HEK293T (cell line): ENCODE measurements at regions not wholly inside any gene's neighbourhood (a gene's known extent, or its start where the extent isn't known, plus 50 kb on each side); places are given as distances from the start of the nearest gene placed in this dataset.

Source experiments
- CTCF ChIA-PET: fragments of 350-600 bp; formaldehyde crosslinking; extraction: SDS; loops from one replicate; lab custom pipeline; 2021; ENCODE audit warnings: antibody characterized with exemption, inconsistent platforms; lab: Yijun Ruan, JAX
- POLR2A ChIA-PET: fragments of 350-600 bp; formaldehyde crosslinking; extraction: SDS; loops from one replicate; lab custom pipeline; 2020; ENCODE audit warnings: antibody characterized with exemption, inconsistent platforms; lab: Yijun Ruan, JAX
- DNase-seq: peaks from one replicate; pipeline ENCODE4 v3.0.0; 2012; ENCODE audit warnings: mixed read lengths; ENCODE audit errors: extremely low spot score
- ARNT ChIP-seq: fragments of 450-650 bp; IDR thresholded peaks from 2 replicates; pipeline ENCODE4 v1.6.1; 2017; ENCODE audit warnings: mild to moderate bottlenecking
- BHLHE40 ChIP-seq: fragments of 450-650 bp; IDR thresholded peaks from 2 replicates; pipeline ENCODE4 v1.6.1; 2016; ENCODE audit warnings: mild to moderate bottlenecking, moderate library complexity, borderline replicate concordance
- CTBP1 ChIP-seq: fragments of 450-650 bp; IDR thresholded peaks from 2 replicates; pipeline ENCODE4 v1.6.1; 2016; ENCODE audit warnings: borderline replicate concordance
- ELF4 ChIP-seq: fragments of 450-650 bp; IDR thresholded peaks from 2 replicates; pipeline ENCODE4 v1.6.1; 2017; ENCODE audit warnings: antibody characterized with exemption
- FOXA1 ChIP-seq: fragments of 450-650 bp; IDR thresholded peaks from 2 replicates; pipeline ENCODE4 v1.6.1; 2016; ENCODE audit warnings: mild to moderate bottlenecking
- FOXK2 ChIP-seq: fragments of 450-650 bp; IDR thresholded peaks from 2 replicates; pipeline ENCODE4 v1.6.1; 2016; ENCODE audit warnings: mild to moderate bottlenecking
- FOXM1 ChIP-seq: fragments of 450-650 bp; IDR thresholded peaks from 2 replicates; pipeline ENCODE4 v1.6.1; 2017; ENCODE audit warnings: mild to moderate bottlenecking, borderline replicate concordance
- HDGF ChIP-seq: fragments of 450-650 bp; IDR thresholded peaks from 2 replicates; pipeline ENCODE4 v1.6.1; 2017; ENCODE audit warnings: antibody characterized with exemption, borderline replicate concordance
- L3MBTL2 ChIP-seq: fragments of 450-650 bp; conservative IDR thresholded peaks from 2 replicates; pipeline ENCODE4 v1.6.1; 2016; ENCODE audit warnings: mild to moderate bottlenecking
- LEF1 ChIP-seq: fragments of 450-650 bp; IDR thresholded peaks from 2 replicates; pipeline ENCODE4 v1.6.1; 2017; ENCODE audit warnings: mild to moderate bottlenecking, borderline replicate concordance
- NFRKB ChIP-seq: fragments of 450-650 bp; IDR thresholded peaks from 2 replicates; pipeline ENCODE4 v1.6.1; 2016; ENCODE audit warnings: mild to moderate bottlenecking, moderate library complexity
- SP1 ChIP-seq: fragments of 450-650 bp; IDR thresholded peaks from 2 replicates; pipeline ENCODE4 v1.6.1; 2017
- SUZ12 ChIP-seq: fragments of 450-650 bp; IDR thresholded peaks from 2 replicates; pipeline ENCODE4 v1.6.1; 2016; ENCODE audit warnings: mild to moderate bottlenecking
- TARDBP ChIP-seq: fragments of 450-650 bp; IDR thresholded peaks from 2 replicates; pipeline ENCODE4 v1.6.1; 2016
- ZNF384 ChIP-seq: fragments of 450-650 bp; IDR thresholded peaks from 2 replicates; pipeline ENCODE4 v1.6.1; 2016
- TF ChIP-seq, protein P1 (sequence below): fragments of 450-650 bp; IDR thresholded peaks from 2 replicates; pipeline ENCODE4 v1.6.1; 2016

DNA sequence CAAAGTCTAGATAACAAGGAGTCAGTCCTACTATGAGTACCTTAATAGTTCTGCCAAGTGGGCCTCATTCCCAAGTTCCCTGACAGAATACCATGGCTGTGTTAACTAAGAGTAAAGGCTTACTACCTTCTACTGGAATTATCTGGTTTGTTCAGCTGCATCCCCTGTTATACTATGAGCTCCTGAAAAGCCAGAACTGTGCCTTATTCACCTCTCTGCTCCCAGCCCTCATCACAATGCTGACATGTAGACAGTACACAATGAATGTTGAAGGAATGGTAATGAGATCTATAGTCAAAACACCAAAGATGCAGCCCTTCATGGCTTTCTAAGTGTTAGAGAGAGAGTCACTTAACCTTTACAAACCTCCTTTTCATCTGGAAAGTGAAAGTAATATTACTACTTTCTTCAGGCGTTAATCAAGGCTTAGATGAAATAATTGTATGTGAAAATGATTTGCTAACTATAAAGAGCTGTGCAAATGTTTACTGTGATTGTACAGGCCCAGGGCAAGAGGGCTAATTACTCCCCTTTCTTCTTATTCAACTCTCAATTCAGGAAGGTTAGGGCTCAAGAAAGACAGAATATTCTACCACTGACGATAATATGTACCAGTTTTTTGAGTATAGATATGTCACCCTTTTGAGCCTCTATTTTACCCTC is 70.3 kb upstream of the MROH9 start:
- DNase-seq, result no peak
- ChIA-PET POLR2A (no interaction called here), CTCF (no interaction called here)
- no peak for TF ChIP-seq BHLHE40
- no peak for TF ChIP-seq HDGF
- TF ChIP-seq, protein P1, sequence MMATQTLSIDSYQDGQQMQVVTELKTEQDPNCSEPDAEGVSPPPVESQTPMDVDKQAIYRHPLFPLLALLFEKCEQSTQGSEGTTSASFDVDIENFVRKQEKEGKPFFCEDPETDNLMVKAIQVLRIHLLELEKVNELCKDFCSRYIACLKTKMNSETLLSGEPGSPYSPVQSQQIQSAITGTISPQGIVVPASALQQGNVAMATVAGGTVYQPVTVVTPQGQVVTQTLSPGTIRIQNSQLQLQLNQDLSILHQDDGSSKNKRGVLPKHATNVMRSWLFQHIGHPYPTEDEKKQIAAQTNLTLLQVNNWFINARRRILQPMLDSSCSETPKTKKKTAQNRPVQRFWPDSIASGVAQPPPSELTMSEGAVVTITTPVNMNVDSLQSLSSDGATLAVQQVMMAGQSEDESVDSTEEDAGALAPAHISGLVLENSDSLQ, result no peak
- TF ChIP-seq SP1, result no peak
- TF ChIP-seq SUZ12, result no peak
- no peak for TF ChIP-seq ELF4
- no peak for TF ChIP-seq FOXM1
- TF ChIP-seq TARDBP, result no peak
- TF ChIP-seq NFRKB, result no peak
- TF ChIP-seq ZNF384, result no peak
- no peak for TF ChIP-seq L3MBTL2
- no peak for TF ChIP-seq FOXK2
- TF ChIP-seq CTBP1, result no peak
- no peak for TF ChIP-seq FOXA1
- no peak for TF ChIP-seq LEF1
- no peak for TF ChIP-seq ARNT

DNA sequence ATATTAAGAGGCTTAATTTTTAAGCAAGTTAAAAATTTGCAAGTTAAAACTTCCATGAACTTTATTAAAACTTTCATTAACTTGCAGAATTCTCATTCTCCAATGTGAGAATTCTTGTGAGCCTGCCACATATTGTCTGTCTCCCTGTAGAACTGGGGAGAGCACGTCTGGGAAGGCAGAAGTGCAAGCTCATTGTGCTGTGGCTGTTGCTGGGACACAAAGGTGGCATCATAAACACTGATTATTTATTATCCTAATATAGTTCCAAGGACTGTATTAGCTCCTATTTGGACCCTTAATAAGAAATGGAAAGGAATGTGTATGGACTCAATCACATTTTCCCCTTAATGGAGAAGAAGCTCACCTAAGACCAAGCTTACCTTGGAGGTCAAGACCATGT is 68.7 kb upstream of the MROH9 start:
- POLR2A ChIA-PET, result no interaction called here
- TF ChIP-seq, protein P1, result no peak
- no peak for DNase-seq
- CTCF ChIA-PET, result no interaction called here

DNA sequence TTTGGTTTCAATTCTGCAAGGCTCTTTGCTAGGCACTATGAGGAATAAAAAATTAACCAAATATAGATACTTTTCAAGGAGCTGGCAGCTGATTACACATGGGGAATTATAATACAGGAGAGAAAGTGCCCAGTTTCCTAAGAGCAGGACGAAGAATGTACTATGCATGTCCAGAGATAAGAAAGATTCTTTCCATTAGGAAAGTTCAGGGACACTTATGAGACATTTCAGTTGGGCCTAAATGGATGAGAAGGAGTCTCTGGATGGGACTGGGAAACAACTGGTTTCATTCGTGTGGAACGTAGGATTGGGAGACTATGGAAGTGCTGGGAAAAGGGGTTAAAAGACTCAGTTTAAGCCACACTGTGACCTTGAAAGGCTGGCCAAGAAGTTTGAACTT is 63.5 kb upstream of the MROH9 start:
- POLR2A ChIA-PET, result no interaction called here
- CTCF ChIA-PET, result no interaction called here
- no peak for DNase-seq
- TF ChIP-seq ARNT (no peak), HDGF (no peak), FOXK2 (no peak), NFRKB (no peak), SUZ12 (no peak), FOXM1 (no peak), SP1 (no peak), ELF4 (no peak), ZNF384 (no peak)

DNA sequence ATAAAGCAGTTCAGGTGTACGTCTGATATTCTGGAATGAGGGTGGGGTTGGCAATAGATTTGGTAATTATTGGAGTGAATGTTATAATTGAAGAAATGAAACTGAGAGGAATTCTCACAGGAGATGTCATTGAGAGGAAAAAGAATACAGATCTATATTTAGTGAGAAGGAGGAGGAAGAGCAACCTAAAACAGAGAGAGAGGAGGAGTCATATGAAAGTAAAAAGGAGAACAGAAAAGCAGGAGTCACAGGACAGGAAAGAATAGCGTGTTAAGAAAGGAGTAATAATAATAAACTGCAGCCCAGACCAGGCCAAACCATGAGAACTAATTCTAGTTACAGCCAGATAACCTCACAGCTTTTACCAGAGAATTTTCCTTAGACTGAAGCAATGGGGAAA is 62.7 kb upstream of the MROH9 start:
- ChIA-PET CTCF (no interaction called here), POLR2A (no interaction called here)
- TF ChIP-seq SUZ12 (no peak), HDGF (no peak)
- DNase-seq, result no peak

DNA sequence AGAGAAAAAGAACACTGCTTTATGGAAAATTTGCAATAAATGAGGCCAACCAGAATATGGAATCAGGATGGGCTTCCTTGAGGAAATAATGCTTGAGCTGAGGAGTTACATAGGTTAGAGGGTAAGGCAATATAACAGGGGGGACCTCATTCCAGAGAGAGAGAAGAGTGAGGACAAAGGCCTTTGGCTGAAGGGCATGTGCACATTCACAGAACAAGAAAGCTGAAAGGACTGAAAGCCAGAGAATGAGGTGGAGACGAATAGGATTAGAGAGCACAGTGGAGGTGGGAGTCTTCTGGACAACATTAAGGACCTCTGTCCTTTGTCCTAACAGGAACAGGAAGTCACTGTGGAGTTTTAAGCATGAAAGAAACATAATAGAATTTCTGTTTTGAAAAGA is 60.7 kb upstream of the MROH9 start:
- ChIA-PET POLR2A (no interaction called here), CTCF (no interaction called here)
- TF ChIP-seq NFRKB, result no peak
- no peak for TF ChIP-seq ARNT
- DNase-seq, result no peak

DNA sequence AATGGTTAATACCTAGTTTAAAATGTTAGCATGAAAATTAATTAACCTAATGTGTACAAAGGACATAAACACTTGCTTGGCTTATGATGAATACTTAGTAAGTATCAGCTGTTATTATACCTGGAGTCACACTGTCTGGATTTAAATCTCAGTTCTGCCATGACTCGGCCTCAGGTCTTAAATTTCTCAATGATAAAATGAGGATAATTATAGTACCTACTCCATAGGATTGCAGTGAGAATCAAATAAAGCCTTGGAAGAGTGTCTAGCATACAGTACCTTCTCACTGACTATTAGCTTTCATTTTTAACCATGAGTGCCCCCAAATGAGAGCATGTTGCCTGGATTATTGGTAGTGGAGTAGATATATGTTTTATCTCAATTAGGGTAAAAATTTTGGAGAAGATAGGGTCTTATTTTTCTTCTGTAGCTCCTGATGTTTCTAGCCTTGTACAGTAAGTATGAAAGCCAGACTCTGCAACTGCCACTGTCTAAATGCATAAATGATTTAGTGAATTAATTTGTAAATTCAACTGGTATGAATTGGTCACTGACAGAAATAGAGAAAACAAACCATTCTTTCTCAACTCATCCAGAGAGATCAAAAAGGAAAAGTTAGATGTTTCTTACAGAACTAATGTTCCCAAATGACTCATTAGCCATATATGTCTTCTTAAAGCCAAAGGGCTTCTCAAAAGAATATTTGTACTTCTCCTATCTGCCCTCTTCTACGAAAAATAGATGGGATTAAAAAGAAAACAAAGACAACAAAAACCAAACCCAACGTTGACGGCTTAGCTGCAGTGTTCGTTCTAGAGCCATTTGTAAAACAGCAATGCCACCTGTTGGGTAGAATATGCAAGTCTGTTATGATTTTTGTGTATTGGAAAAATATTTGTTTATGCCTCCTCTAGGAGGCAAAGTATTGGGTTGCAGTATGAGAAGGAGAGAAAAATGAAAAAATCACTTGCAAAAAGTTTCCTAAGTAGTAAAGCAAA is 53.8 kb upstream of the MROH9 start:
- POLR2A ChIA-PET, result no interaction called here
- CTCF ChIA-PET, result no interaction called here
- no peak for TF ChIP-seq LEF1
- DNase-seq, result peak; percentile 18
